ENCODE measurements at regions not wholly inside any gene's neighbourhood (a gene's known extent, or its start where the extent isn't known, plus 50 kb on each side); places are given as distances from the start of the nearest gene placed in this dataset.

DNA sequence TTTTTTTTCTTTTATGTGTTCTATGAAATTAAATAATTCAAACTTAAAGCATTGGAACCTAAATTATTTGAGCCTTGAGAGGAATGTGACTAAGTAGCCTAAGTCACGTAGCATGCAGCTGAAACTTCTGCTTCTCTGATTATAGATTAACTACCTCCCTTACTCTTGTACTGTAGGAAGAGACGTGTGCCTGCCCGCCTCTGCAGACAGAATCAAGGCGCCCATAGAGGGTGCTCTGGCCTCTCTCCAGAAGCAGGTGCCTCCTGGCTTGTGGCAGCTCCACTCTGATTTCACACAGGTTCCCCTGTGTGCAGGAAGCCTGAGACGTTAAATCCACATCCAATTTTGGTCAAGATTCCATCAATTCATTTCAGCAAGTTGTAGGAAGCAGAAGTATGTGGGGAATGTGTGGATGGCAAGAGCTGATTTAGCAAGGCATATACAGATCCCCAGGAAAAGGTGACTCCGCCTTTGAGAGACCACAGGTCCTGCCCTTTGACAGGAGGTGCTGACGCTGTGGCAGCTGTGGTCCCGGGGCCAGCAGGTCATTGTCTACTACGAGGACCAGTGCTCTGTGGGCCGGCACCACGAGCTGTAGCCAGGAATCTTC, 1418.8 kb downstream of the CDH11 start:
- ChIA-PET CTCF (ENCODE audit: partially characterized antibody) (no interaction called here), POLR2A (ENCODE audit: partially characterized antibody) (no interaction called here)
- Mint-ChIP-seq H3K4me3 (no peak overlapping the region), H3K27me3 (no peaks in the 10 kb centered on the region), H3K9me3 (peaks cover 2 to 52% (median 33%) of the 10 kb centered on the region in 8 donors), H3K27ac (no peak overlapping the region), H3K4me1 (no peaks in the 10 kb centered on the region), H3K36me3 (no peaks in the 10 kb centered on the region)
- no peak overlapping the region for H3K27ac ChIP-seq (ENCODE audit: low read depth, low read length)
- H3K9me3 ChIP-seq (ENCODE audit: control insufficient read depth in 1 of 2, low read length in 2 of 2) = no peaks in the 10 kb centered on the region
- intact Hi-C loops (cut with micrococcal nuclease) = no loop called here
- H3K4me1 ChIP-seq (ENCODE audit: insufficient read depth, low read length) = no peaks in the 10 kb centered on the region
- H3K27me3 ChIP-seq (ENCODE audit: insufficient read depth, low read length) = no peaks in the 10 kb centered on the region
- DNase-seq = no peak
- H3K36me3 ChIP-seq (ENCODE audit: insufficient read depth, low read length) = no peaks in the 10 kb centered on the region
- H3K4me3 ChIP-seq (ENCODE audit: low read length in 2 of 2) = no peak overlapping the region

DNA sequence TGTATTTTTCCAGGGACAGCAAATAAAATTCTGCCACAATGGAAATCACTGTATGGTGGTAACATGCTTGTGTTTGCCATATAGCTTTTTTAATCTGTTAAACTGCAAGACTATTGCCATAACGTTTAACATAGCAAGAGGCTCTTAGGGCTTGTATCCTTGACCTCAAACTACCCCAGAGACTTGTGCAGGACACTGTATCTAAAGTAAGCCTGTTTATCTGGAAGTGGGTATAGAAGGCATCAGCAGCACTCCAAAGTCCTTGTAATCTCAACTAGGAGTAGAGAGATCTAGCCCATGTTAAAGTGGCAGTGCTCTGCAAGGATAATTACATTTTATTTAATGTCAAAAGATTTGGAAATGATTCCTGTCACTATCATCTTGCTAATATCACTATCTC, 1424.1 kb downstream of the CDH11 start:
- Mint-ChIP-seq H3K27me3 (no peaks in the 10 kb centered on the region), H3K4me1 (no peaks in the 10 kb centered on the region), H3K4me3 (no peak overlapping the region), H3K9me3 (peaks cover 5 to 40% (median 21%) of the 10 kb centered on the region in 8 donors), H3K27ac (no peak overlapping the region), H3K36me3 (no peaks in the 10 kb centered on the region)
- Histone ChIP-seq H3K27ac (ENCODE audit: low read depth, low read length) (no peak overlapping the region), H3K36me3 (ENCODE audit: insufficient read depth, low read length) (no peaks in the 10 kb centered on the region), H3K4me1 (ENCODE audit: insufficient read depth, low read length) (no peaks in the 10 kb centered on the region), H3K4me3 (ENCODE audit: low read length in 2 of 2) (no peak overlapping the region), H3K27me3 (ENCODE audit: insufficient read depth, low read length) (no peaks in the 10 kb centered on the region), H3K9me3 (ENCODE audit: control insufficient read depth in 1 of 2, low read length in 2 of 2) (no peaks in the 10 kb centered on the region)
- CTCF ChIA-PET (ENCODE audit: partially characterized antibody) = no interaction called here
- POLR2A ChIA-PET (ENCODE audit: partially characterized antibody) = no interaction called here
- intact Hi-C loops (cut with micrococcal nuclease) = no loop called here
- no peak for DNase-seq

DNA sequence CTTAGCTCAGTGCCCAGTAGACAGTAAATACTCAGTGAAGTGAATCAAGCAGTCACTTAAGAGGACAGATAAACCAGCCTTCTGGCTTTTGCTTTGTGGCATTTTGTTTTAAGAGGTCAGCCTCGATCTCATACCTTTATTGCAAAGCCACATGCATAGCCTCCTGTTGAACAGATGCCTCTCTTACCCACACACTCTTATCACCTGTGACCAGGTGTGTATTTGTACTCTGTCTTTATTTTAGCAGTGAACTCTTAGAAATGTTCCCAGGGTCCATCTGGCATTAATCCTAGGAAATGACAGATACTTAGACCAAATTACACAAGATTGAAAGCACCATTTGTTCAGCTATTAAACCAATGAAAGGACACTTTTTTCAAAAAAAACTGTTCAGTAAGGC, 1426.5 kb downstream of the CDH11 start:
- Histone ChIP-seq H3K4me1 (ENCODE audit: insufficient read depth, low read length) (no peaks in the 10 kb centered on the region), H3K27me3 (ENCODE audit: insufficient read depth, low read length) (no peaks in the 10 kb centered on the region), H3K27ac (ENCODE audit: low read depth, low read length) (no peak overlapping the region), H3K36me3 (ENCODE audit: insufficient read depth, low read length) (no peaks in the 10 kb centered on the region), H3K4me3 (ENCODE audit: low read length in 2 of 2) (no peak overlapping the region), H3K9me3 (ENCODE audit: control insufficient read depth in 1 of 2, low read length in 2 of 2) (no peaks in the 10 kb centered on the region)
- H3K4me1 Mint-ChIP-seq = no peaks in the 10 kb centered on the region
- CTCF ChIA-PET (ENCODE audit: partially characterized antibody) = no interaction called here
- intact Hi-C loops (cut with micrococcal nuclease) = no loop called here
- no peak overlapping the region for H3K27ac Mint-ChIP-seq
- no peaks in the 10 kb centered on the region for H3K27me3 Mint-ChIP-seq
- H3K36me3 Mint-ChIP-seq = no peaks in the 10 kb centered on the region
- no peak for DNase-seq
- H3K9me3 Mint-ChIP-seq = peaks cover 5 to 36% (median 19%) of the 10 kb centered on the region in 8 donors
- H3K4me3 Mint-ChIP-seq = no peak overlapping the region
- POLR2A ChIA-PET (ENCODE audit: partially characterized antibody) = no interaction called here

DNA sequence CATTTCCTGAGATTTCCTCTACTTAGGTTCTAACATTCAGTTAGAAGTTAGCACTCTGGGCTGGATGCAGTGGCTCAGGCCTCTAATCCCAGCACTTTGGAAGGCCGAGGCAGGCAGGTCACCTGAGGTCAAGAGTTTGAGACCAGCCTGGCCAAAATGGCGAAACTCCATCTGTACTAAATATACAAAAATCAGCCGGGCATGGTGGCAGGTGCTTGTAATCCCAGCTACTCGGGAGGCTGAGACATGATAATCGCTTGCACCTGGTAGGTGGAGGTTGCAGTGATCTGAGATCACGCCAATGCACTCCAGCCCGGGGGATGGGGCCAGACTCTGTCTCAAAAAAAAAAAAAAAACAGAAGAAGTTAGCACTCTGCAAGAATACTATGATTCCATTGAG, 1430.9 kb downstream of the CDH11 start:
- Mint-ChIP-seq H3K27me3 (no peaks in the 10 kb centered on the region), H3K4me1 (no peaks in the 10 kb centered on the region)
- CTCF ChIA-PET (ENCODE audit: partially characterized antibody) = no interaction called here

DNA sequence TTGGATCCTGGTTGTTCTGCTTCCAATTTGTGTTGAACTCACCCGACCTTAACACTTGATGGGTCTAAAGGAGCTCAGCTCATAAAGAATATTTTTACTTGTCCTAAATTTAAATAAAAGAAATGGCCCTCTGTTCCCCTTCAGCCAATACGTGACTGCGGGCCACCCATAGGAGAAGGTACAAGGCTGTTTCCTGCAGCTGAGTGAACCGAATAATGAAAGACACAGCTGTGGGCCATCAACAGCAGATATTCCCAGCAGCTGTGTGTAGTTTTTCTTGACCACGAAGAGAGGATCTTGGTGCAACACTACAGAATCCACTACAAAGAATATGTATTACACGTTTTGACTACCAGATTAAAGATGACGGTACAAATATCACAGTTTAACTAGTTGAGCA, 1431.6 kb downstream of the CDH11 start:
- no peak for DNase-seq
- no peak overlapping the region for H3K27ac ChIP-seq (ENCODE audit: low read depth, low read length)
- CTCF ChIA-PET (ENCODE audit: partially characterized antibody) = no interaction called here
- Mint-ChIP-seq H3K4me3 (no peak overlapping the region), H3K9me3 (peaks cover 7 to 40% (median 26%) of the 10 kb centered on the region in 8 donors), H3K27ac (no peak overlapping the region), H3K36me3 (peaks cover 0 to 2% of the 10 kb centered on the region in 2 donors), H3K4me1 (no peaks in the 10 kb centered on the region), H3K27me3 (no peaks in the 10 kb centered on the region)
- intact Hi-C loops (cut with micrococcal nuclease) = no loop called here
- no peaks in the 10 kb centered on the region for H3K27me3 ChIP-seq (ENCODE audit: insufficient read depth, low read length)
- H3K36me3 ChIP-seq (ENCODE audit: insufficient read depth, low read length) = no peaks in the 10 kb centered on the region
- H3K9me3 ChIP-seq (ENCODE audit: control insufficient read depth in 1 of 2, low read length in 2 of 2) = no peaks in the 10 kb centered on the region
- H3K4me1 ChIP-seq (ENCODE audit: insufficient read depth, low read length) = no peaks in the 10 kb centered on the region
- POLR2A ChIA-PET (ENCODE audit: partially characterized antibody) = no interaction called here
- no peak overlapping the region for H3K4me3 ChIP-seq (ENCODE audit: low read length in 2 of 2)

More for the DNA sequence above, 1430.9 kb downstream of the CDH11 start:
- no peaks in the 10 kb centered on the region for H3K9me3 ChIP-seq (ENCODE audit: control insufficient read depth in 1 of 2, low read length in 2 of 2)
- Mint-ChIP-seq H3K9me3 (peaks cover 7 to 36% (median 20%) of the 10 kb centered on the region in 8 donors), H3K27ac (no peak overlapping the region), H3K36me3 (peaks cover 0 to 2% of the 10 kb centered on the region in 2 donors), H3K4me3 (no peak overlapping the region)
- H3K4me1 ChIP-seq (ENCODE audit: insufficient read depth, low read length) = no peaks in the 10 kb centered on the region
- no peak for DNase-seq
- H3K27ac ChIP-seq (ENCODE audit: low read depth, low read length) = no peak overlapping the region
- intact Hi-C loops (cut with micrococcal nuclease) = no loop called here
- H3K27me3 ChIP-seq (ENCODE audit: insufficient read depth, low read length) = no peaks in the 10 kb centered on the region
- POLR2A ChIA-PET (ENCODE audit: partially characterized antibody) = no interaction called here
- no peak overlapping the region for H3K4me3 ChIP-seq (ENCODE audit: low read length in 2 of 2)
- no peaks in the 10 kb centered on the region for H3K36me3 ChIP-seq (ENCODE audit: insufficient read depth, low read length)

DNA sequence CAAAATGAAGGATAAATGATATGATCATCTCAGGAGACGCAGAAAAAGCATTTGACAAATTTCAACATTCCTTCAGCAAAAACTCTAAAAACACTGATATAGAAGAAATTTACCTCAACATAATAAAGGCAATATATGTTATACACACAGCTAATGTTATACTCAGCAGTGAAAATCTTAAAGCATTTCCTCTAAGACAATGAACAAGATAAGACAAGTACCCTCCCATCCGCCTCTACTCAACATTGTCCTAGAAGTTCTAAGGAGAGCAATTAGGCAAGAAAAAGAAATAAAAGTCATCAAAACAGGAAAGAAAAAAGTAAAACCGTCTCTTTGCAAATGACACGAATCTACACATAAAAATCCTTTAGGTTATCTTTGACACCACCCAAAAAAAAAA, 1432.8 kb downstream of the CDH11 start:
- H3K36me3 ChIP-seq (ENCODE audit: insufficient read depth, low read length) = no peaks in the 10 kb centered on the region
- Mint-ChIP-seq H3K27me3 (no peaks in the 10 kb centered on the region), H3K9me3 (peaks cover 5 to 45% (median 34%) of the 10 kb centered on the region in 8 donors), H3K27ac (no peak overlapping the region), H3K36me3 (peaks cover 0 to 2% of the 10 kb centered on the region in 2 donors), H3K4me3 (no peak overlapping the region), H3K4me1 (no peaks in the 10 kb centered on the region)
- no peak for DNase-seq
- H3K9me3 ChIP-seq (ENCODE audit: control insufficient read depth in 1 of 2, low read length in 2 of 2) = no peaks in the 10 kb centered on the region
- ChIA-PET CTCF (ENCODE audit: partially characterized antibody) (no interaction called here), POLR2A (ENCODE audit: partially characterized antibody) (no interaction called here)
- H3K27me3 ChIP-seq (ENCODE audit: insufficient read depth, low read length) = no peaks in the 10 kb centered on the region
- H3K27ac ChIP-seq (ENCODE audit: low read depth, low read length) = no peak overlapping the region
- intact Hi-C loops (cut with micrococcal nuclease) = no loop called here
- no peak overlapping the region for H3K4me3 ChIP-seq (ENCODE audit: low read length in 2 of 2)
- H3K4me1 ChIP-seq (ENCODE audit: insufficient read depth, low read length) = no peaks in the 10 kb centered on the region

DNA sequence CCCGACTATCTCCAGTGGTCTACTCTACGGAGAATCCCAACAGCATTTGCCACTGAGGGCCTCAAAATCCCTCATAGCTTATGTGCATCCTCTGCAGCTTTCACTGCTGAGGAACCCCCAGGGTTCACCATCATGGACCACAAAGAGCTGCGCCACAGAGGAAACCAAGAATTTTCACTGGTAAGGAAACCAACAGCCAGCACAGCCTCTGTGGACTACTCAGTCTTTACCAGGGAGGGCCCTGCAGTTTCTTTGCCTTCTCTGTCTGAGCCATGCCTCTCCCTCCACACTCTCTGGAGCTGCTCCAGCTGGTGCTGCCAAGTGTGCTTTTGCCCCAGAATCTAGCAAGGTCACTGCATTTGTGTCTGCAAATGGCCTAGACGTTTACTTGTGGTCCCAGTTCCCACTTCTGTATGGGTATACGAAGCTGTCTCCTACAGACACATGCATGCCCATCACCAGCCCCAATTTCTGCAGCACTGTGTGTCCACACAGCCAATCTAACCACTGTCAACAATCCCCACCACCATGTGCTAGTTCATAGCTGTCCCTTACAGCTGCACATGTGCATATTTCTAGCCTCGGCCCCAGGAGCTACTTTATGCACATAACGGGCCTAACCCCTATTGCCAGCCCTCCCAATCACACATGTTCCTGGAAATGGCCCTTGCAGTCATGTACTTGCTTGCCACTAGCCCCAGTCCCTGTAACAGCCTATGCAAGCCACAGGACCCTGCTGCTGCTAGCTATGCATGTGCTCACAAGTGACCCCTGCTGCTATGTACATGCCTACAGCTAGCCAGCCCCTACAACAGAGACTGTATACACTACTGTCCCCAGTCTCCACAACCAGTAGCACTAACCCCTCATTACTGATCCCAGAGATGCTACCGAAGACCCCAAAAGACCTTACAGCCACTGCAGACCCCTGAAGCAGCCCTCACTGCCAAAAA, 1437.4 kb downstream of the CDH11 start:
- POLR2A ChIA-PET (ENCODE audit: partially characterized antibody) = no interaction called here
- H3K27ac Mint-ChIP-seq = no peak overlapping the region

More for the DNA sequence above, 1437.4 kb downstream of the CDH11 start:
- Mint-ChIP-seq H3K27me3 (no peaks in the 10 kb centered on the region), H3K36me3 (peaks cover 0 to 2% of the 10 kb centered on the region in 2 donors), H3K4me3 (no peak overlapping the region), H3K9me3 (peaks cover 4 to 44% (median 28%) of the 10 kb centered on the region in 8 donors), H3K4me1 (no peaks in the 10 kb centered on the region)
- H3K36me3 ChIP-seq (ENCODE audit: insufficient read depth, low read length) = no peaks in the 10 kb centered on the region
- no peaks in the 10 kb centered on the region for H3K9me3 ChIP-seq (ENCODE audit: control insufficient read depth in 1 of 2, low read length in 2 of 2)
- DNase-seq = no peak
- CTCF ChIA-PET (ENCODE audit: partially characterized antibody) = no interaction called here
- H3K4me3 ChIP-seq (ENCODE audit: low read length in 2 of 2) = no peak overlapping the region
- intact Hi-C loops (cut with micrococcal nuclease) = no loop called here
- H3K27me3 ChIP-seq (ENCODE audit: insufficient read depth, low read length) = no peaks in the 10 kb centered on the region
- H3K4me1 ChIP-seq (ENCODE audit: insufficient read depth, low read length) = no peaks in the 10 kb centered on the region
- no peak overlapping the region for H3K27ac ChIP-seq (ENCODE audit: low read depth, low read length)
